GM19438 (cell line): ENCODE measurements at regions not wholly inside any gene's neighbourhood (a gene's known extent, or its start where the extent isn't known, plus 50 kb on each side); places are given as distances from the start of the nearest gene placed in this dataset.
"Not testable (repeated sequence)": the region's sequence is repeated elsewhere in the genome, so short reads cannot be mapped to it uniquely, and the experiment has no call there.

Experiments
- ATAC-seq: cut with Tn5 transposase; IDR thresholded peaks from one replicate; pipeline ENCODE4 v1.9.1; 2021; ENCODE audit warnings: low read depth; ENCODE audit not compliant: unreplicated experiment

DNA sequence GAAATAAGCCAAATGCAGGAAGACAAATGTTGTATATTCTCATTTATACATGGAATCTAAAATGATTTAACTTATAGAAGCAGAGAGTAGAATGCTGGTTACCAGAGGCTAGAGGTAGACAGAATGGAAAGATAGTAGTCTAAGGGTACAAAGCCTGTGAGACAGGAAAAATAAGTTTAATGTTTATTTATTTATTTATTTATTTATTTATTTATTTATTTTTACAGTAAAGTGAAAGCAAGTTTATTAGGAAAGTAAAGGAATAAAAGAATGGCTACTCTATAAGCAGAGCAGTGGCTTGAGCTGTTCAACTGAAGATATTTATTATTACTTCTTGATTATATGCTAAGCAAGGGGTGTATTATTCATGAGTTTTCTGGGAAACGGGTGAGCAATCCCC is 203.2 kb downstream of the LAS1L start:
- no peak for ATAC-seq

DNA sequence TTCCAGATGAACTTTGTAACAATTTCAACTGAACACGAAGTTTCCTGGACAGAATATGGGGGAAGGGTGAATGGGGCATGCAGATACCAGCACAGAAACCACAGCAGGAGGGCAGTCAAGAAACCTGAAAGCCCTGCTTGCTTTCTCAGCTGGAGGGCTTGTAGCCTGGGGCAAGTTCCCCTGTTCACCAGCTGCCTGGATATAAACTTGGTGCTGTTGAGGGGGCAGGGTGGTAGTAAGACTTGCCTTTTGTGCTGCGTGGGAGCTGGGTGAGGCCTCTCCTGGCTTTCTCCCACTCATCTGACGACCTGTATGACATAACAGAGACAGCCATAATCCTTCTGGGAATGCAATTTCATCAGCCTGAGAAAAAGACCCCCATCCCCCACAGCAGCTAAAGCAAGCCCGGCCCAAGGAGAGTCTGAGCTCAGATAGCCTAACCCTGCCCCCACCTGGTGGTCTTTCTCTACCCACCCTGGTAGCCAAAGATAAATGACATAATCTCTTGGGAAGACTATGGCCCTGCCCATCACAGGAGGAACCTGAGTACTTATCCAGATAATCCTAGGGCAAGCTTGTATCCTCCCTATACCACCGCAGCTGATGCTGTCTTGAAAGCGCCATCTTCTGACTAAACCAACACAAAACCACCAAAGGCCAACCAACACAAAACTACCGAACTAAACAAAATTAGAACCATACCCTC is 234.3 kb downstream of the LAS1L start:
- ATAC-seq, result no peak

DNA sequence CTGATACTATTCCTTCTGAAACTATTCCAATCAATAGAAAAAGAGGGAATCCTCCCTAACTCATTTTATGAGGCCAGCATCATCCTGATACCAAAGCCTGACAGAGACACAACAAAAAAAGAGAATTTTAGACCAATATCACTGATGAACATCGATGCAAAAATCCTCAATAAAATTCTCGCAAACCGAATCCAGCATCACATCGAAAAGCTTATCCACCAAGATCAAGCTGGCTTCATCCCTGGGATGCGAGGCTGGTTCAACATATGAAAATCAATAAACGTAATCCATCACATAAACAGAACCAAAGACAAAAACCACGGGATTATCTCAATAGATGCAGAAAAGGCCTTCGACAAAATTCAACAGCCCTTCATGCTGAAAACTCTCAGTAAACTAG is 251.7 kb downstream of the LAS1L start:
- not testable (repeated sequence) for ATAC-seq

DNA sequence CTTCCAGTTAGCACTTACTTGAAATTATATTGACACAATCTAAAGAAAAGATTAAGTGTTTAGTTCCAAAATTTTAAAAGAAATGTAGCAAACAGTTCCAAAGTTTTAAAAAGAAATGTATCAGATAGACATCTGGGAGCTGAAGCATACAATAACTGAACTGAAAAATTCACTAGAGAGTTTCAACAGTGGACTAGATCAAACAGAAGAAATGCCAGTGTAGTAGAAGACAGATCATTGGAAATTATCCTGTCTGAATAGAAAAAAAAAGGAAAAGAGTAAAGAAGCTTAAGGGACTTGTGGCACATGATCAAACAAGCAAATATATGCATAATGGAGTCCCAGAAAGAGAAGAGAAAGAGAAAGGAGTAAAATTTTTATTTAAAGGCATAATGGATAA is 261.4 kb downstream of the LAS1L start:
- no peak for ATAC-seq

DNA sequence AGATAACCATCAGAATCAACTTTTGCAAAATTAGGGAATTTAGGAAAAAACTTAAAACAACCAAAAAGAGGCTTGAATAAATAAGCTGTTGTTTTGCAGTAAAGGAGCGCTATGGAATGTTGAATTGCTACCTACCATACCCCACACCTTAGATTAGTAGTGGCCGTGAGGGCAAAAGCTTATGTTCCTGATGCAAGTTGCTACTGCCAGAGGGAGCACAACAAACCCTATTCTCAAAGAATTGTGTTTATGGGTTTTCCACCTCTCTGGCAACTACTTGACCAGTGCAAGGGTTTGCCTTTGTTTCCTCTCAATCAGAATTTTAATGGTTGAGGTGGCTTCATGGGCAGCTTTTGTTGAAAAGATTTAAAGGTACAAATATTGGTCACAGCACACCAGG is 268.1 kb downstream of the LAS1L start:
- no peak for ATAC-seq

DNA sequence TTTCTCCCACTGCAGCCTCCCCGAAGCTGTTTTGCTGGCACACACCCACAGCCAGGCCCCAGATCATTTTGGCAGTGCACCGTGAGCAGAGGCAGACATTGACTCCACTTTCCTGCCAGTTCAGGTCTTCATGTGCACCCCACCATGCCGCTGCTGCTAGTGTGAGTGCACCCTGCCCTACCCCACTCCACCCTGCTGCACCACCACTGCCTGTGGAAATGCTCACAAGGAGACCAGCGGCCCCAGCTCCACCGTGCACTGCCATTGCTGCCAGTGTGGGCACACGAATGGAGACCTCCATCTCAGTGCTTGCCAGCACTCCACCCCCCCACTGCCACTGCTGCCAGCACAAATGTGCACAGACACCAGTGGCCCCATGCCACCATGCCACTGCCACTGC is 277.6 kb upstream of the ZC4H2 start:
- ATAC-seq, result no peak

DNA sequence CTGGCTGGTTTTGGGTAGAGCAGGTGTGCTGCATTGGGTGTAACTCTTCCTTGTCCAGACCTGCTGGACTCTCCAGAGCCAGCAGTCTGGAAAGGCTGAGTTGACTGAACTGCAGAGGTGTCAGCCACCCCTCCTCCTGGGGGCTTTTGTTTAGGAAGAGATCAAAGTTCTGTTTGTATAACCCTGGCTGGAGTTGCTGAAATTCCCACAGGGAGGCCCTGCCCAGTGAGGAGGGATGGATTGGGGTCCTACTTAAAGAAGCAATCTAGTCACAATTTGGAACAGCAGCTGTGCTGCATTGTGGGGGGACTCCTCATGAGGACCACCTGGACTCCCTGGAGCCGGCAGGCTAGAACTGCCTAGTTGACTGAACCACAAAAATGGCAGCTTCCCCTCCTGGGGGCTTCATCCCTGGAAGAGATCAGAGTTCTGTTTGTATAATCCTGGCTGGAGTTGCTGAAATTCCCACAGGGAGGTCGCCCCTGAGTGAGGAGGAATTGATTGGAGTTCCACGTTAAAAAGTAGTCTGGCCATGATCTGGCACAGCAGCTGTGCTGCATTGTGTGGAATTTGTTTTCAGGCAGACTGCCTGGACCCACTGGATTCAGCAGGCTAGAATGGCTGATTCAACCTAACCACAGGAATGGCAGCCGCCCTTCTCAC is 264.9 kb upstream of the ZC4H2 start:
- ATAC-seq, result no peak

DNA sequence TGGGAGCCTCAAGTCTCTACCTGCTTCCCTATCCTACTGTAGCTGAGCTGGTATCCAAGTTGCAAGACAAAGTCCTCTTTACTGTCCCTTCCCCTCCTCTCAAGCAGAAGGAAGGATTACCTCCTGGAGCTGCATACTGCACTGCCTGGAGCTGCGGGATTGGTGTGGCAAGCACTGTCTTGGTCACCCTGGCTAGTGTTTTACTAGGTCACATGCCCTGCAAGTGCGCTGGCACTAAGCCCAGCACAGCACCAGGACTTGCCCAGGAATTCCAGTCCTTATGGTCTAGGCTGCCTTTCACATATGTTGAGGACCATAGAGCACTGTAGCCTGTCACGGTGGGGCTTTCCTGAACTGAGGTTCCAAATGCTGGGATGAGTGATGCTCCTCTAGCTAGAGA is 227.3 kb upstream of the ZC4H2 start:
- ATAC-seq, result no peak

DNA sequence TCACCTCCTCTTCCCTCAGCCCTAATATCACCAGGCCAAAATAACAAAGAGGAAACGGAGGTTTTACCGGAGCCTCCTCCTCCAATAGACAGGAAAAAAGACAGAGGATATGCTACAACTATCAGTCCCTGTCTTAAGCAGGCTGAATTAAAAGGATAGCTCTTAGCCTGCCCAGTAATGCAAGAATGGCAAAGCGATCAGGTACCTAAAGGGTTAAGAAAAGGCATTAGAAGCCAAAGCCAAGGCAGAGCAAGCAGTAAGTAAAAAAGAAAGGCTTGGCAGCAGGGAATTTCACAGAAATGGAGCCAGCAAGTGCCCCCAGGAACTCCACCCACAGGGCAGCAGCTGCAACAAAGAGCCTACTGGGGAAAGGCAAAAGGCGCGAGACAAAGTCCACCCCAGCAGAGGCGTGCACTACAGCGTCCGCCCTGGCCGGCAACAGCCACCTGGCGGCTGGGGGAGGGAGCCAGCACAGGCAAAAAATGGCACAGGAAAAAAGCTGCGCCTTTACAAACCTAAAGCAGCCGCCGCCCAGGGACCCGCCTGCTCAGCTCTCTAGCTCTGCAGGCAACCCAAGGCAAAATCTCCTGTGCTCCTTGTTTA is 220.6 kb upstream of the ZC4H2 start:
- ATAC-seq, result no peak

DNA sequence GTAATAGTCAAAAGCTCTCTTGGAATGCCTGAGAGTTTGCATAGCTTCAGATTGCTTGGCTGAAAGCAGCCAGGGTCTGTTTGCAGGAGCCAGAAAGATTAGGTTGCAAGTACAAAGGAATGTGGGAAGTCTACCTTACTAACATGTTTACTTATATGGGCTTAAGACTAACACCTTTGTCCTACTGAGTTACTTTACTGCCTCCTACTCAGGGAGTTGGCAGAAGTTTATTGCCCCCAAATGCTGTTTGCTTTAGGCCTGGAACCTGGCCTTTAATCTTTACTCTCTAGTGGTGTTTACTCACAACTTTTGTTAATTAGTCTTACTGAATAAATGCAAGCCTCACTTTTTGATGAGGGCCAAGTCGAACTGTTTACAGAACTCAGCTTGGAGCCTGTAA is 219.4 kb upstream of the ZC4H2 start:
- no peak for ATAC-seq

DNA sequence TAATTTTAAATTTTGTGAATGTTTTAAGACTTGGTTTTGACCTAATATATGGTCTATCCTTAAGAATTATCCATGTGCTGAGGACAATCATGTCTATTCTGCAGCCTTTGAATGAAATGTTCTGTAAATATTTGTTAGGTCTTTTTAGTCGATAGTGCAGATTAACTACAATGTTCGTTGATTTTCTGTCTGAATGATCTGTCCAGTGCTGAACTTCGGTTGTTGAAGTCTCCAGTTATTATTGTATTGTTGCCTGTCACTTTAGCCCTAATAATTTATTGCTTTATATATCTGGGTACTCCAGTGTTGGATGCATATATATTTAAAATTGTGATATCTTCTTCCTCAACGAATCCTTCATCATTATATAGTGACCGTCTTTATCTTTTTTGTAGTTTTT is 218.3 kb upstream of the ZC4H2 start:
- ATAC-seq, result no peak

DNA sequence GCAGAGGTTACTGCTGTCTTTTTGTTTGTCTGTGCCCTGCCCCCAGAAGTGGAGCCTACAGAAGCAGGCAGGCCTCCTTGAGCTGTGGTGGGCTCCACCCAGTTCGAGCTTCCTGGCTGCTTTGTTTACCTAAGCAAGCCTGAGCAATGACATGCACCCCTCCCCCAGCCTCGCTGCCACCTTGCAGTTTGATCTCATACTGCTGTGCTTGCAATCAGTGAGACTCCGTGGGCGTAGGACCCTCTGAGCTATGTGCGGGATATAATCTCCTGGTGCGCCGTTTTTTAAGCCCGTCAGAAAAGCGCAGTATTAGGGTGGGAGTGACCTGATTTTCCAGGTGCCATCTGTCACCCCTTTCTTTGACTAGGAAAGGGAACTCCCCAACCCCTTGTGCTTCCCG is 187.1 kb upstream of the ZC4H2 start:
- ATAC-seq, result not testable (repeated sequence)

DNA sequence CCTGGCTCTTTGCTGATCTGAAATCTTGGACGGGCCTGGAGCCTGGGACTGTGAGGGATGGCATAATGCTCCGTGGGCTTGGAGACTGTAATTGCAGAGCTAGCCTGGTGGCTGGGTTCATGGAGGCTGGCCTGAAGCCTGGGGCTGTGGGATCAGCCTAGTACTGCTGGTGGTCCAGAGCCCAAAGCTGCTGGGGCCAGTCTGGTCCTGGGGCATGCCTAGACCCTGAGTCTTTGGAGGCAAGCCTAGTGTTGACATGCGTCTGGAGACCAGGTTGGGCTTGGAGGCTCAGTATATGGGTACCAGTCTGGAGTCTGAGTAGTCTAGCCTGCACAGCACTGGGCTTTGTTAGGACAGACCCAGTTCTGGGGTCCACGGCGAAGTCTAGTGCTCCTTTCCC is 172.0 kb upstream of the ZC4H2 start:
- no peak for ATAC-seq

DNA sequence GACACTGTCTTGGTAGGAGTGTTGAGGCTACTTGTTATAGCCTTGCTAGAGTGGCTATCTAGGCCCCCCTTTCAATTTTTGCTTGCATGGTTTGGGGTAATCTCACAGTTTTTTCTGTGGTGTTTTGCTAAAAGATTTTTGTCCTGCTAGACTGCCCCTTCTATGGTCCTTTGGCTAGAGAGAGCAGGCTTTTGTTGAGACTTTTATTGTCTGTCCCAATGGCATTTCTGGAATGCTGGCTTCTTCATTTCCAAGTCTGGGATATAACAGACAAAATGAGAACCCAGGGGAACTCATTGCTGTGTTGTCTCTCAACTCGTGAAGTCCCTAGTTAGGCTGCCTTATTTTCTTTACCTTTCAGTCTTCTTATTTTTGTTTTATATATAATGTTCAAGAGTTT is 160.2 kb upstream of the ZC4H2 start:
- no peak for ATAC-seq

DNA sequence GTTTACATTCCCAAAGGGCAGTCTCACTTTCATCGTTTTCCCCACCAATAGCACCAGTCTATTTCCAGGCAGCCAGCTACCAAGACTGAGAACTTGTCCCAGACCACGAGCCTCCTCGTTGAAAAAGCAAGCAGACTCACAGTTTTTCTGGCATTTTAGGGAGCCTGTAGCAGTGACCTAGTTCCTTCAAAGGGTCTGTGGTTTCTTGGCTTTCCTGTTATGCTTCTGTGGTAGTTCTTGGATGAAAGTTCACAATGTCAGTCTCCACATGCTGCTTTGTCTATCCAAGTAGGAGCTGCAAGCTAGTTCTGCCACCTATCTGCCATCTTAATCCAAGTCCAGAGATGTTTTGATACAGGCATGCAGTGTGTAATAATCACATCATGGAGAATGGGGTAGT is 151.6 kb upstream of the ZC4H2 start:
- ATAC-seq, result no peak

DNA sequence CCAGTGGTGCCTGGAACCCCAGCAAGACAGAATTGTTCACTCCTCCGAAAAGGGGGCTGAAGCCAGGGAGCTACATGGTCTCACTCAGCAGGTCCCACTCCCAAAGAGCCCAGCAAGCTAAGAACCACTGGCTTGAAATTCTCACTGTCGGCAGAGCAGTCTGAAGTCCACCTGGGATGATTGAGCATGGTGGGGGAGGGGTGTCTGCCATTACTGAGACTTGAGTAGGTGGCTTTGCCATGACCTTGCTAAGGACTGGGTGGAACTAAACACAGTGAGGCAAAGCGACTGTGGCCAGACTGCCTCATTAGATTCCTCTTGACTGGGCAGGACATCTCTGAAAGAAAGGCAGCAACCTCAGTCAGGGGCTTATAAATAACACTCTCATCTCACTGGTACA is 122.6 kb upstream of the ZC4H2 start:
- ATAC-seq, result no peak

DNA sequence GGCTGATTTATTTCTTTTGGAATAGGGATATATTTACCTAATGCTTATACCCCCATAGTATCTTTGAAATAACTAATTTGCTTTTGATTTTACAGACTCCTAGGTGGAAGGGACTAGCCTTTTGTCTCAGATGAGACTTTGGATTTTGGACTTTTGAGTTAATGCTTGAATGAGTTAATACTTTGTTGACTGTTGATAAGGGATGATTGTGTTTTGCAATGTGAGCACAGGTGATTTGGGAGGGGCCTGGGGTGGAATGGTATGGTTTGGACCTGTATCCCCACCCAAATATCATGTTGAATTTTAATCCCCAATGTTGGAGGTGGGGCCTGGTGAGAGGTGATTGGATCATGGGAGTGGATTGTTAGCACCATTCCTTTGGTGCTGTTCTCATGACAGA is 117.4 kb upstream of the ZC4H2 start:
- no peak for ATAC-seq

DNA sequence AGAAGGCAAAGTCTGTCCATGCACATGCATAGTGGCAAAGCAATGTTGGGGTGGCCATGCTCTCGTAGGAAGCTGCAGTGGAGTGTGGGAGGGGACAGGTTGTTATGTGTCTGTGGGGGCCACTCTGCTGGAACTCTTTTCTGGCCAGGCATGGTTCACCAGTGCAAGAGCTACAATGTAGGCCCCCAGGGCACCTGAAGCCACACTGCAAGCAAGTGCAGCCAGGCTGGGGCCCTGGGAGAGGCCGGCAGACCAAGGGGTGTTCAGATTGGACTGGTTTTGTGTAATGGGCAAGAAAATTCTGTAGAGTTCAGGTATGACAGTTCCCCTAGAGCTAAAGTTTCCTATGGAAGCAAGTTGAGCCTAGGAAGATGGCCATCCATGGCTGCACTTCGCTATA is 97.0 kb upstream of the ZC4H2 start:
- ATAC-seq, result no peak

DNA sequence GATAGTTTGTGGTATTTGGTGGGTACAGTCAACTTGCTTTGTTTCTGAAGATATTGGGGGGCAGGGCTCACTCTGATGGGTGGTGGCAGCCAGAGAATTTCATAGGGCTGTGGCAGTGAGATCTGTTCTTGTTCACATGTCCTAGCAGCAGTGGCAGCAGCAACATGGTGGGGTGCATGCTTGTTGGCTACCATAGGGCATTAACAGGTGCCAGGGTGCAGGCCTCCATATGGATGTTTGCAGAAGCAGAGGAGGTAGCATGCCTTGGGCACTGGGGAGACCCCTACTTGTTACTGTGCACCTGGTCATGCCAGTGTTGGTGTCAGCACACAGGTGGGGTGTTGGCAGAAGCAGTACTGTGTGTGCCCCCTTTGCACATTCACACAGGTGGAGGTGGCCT is 96.3 kb upstream of the ZC4H2 start:
- no peak for ATAC-seq

DNA sequence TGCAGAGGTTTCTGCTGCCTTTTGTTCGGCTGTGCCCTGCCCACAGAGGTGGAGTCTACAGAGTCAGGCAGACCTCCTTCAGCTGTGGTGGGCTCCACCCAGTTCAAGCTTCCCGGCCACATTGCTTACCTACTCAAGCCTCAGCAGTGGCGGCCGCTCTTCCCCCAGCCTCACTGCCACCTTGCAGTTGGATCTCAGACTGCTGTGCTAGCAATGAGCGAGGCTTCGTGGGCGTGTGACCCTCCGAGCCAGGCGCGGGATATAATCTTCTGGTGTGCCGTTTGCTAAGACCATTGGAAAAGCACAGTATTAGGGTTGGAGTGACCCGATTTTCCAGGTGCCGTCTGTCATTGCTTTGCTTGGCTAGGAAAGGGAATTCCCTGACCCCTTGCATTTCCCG is 82.4 kb upstream of the ZC4H2 start:
- ATAC-seq, result not testable (repeated sequence)

DNA sequence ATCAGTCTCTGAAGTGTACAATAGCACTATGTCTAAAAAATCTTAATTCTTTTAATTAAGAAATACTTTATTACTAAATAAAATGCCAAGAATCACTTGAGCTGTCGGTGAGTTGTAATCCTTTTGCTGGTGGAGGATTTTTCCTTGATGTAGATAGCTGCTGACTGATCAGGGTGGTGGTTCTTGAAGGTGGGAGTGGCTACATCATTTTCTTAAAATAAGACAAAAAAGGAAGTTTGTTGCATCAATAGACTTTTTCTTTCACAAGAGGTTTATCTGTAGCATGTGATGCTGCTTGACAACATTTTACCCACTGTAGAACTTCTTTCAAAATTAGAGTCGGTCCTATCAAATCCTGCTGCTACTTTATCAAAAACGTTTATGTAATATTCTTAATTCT is 68.8 kb upstream of the ZC4H2 start:
- no peak for ATAC-seq

DNA sequence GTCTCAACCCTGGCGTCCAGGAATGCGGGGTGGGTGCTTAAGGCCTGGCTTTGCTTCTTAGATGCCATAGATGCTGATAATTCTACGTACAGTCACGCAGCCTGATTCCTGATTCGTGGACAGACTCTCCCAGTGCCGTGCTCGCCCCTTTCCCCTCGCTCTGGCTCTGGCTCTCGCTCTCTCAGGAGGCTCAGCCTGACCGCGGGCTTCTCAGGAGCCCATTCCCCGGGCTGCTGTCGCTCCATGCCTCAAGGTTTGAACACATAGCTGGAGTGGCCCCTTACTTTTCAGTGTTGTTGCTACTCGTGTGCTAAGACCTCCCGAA is 59.2 kb upstream of the ZC4H2 start:
- peak; percentile 11 for ATAC-seq
